T-helper 2 cell (primary cell): ENCODE measurements at regions not wholly inside any gene's neighbourhood (a gene's known extent, or its start where the extent isn't known, plus 50 kb on each side); places are given as distances from the start of the nearest gene placed in this dataset.

Experiments used
- DNase-seq, 5 experiments: peaks; one replicate each; pipeline versions ENCODE4 v3.0.0 to v3.0.0-alpha.2; 2012 to 2022

DNA sequence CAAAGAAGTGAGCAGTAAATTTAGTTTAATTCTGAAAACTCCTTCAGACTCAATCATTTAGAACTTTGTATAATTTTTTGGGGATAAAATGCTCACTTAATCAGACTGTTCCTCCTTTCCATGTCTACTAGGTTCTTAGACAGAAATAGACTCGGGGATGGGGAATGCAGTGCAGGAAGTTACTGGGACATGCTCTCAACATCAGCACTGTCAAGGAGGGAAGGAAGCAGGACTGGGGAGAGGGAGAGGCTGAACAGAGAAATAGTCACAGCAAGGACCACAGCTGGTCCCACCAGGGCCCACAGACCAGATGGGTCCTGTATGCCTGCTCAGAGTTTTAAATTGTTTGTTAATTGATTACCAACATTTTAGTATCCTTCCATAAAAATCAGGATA, 310.1 kb upstream of the MSX2 start:
- DNase-seq = no peak

DNA sequence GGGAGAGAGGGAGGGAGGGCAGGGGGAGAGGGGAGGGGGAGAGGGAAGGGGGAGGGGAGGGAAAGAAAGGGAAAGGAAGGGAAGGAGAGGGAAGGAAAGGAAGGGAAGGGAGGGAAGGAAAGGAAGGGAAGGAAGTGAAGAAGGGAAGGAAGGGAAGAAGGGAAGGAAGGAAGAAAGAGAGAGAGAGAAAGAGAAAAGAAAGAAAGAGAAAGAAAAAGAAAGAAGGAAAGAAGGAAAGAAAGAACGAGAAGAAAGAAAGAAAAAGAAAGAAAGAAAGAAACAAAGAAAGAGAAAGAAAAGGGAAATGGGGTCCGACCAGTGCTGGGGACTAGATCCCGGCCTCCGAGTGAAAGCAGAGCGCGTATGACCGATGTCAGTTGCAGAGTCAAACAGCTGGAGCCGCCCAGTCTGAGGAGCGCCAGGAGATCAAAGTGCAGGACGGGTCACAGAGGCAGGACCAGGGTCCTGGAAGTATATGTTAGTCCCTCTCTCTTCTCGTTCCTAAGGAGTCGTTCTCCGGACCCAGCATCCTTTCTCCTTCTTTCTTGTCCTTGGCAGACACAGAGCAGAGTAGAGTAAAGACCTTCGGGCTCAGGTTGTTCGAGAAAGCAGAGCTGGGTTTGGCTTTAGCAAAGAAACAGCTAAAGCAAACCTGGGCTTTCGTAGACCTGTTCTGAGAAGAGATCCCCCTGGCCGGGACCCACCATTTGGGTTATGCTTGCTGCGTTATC, 305.4 kb upstream of the MSX2 start:
- DNase-seq = peak in 1 of 5 experiments; percentile 5

DNA sequence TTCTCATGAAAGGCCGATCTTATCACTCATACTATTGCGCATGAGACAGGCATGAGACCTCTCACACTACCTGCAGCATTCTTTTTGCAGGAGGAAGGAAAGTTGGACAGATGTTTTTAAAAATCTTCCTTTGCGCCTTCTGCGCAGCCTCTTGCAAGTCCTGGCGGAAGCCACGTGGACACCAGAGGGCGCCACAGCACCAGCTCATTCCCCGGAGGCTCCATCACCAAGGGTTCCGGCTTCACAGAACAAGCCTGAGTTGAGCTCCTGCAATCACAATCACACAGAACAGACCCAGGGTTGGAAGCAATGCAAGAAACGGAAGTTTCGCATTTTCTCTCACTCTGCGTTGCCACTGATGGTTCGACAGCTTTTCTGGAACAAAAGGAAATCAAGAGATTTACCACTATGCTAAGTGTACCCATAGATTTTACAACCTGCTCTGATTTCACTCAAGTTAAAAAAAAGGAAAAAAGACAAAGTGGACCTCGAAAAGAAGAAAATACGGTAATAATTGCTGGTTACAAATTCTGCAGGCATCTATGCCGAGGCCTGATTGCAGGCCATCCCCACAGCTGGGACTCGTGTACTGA, 304.7 kb upstream of the MSX2 start:
- DNase-seq = peak; percentile 32 to 85 (median 75)

DNA sequence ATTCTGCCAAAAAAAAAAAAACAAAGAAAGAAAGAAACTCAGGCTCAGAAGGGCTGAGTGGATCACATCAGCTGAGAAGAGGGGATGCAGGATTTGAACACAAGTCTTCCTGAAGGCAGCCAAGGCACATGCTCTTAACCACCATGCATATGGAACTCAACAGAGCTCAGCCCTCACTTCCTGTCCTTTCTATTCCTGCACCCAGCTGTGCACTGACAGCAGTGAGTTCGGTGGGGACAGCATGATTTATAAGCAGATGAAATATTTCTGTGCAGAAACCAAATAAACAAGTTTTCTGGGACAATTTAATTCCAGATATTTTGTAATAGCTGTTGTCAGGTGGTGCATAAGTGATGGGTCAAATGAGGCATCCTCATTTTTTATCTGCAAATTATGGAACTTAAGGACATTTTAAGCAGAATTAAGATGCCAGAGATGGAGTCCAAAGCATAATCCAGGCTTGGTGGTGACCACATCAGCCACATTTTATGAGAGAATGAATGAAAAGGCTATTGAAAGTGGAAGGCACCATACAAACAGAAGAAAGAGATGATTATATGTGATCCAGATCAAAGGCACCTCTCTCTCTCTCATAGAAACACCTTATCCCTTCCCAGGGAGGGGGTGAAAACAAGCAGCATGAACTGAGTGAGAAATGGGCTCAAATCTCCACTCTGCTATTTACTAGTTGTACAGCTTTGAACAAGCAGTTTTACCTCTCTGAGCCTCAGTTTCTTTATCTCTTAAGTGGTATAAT, 303.6 kb upstream of the MSX2 start:
- DNase-seq = no peak

DNA sequence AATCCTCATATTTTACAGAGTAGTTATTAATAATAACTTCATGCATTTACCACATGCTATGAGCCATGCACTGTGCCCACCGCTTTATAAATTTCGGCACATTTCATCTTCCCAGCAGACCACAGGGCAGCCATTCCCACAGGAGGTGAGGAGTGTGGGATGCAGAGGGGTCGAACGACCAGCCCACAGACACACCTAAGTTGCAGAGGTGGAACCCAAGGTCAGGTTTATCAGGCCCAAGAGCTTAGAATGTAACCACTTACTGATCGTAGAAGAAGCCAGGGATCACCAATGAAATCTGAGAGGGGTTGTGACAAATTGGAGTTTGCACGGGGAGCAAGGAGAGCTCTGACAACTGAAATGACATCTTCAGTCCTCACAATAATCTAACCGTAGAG, 303.0 kb upstream of the MSX2 start:
- no peak for DNase-seq

DNA sequence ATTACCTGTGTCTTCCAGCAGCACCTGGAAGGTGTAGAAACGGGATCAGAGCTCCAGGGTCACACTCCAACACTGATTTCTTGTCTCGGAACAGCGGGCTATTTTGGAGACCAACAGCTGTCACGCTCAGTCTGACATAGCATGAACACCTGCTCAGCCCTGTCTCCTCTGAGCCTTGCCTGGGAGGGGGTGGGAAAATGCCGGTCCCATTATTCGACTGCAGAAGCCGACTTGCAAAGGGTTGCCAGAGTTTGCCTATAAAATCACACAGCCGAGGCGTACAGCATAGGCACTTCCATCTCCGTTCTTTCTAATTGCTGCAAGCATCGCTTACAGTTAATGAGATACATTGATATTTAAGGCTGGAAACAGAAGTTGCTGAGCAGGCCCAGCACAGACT, 300.8 kb upstream of the MSX2 start:
- DNase-seq = no peak

DNA sequence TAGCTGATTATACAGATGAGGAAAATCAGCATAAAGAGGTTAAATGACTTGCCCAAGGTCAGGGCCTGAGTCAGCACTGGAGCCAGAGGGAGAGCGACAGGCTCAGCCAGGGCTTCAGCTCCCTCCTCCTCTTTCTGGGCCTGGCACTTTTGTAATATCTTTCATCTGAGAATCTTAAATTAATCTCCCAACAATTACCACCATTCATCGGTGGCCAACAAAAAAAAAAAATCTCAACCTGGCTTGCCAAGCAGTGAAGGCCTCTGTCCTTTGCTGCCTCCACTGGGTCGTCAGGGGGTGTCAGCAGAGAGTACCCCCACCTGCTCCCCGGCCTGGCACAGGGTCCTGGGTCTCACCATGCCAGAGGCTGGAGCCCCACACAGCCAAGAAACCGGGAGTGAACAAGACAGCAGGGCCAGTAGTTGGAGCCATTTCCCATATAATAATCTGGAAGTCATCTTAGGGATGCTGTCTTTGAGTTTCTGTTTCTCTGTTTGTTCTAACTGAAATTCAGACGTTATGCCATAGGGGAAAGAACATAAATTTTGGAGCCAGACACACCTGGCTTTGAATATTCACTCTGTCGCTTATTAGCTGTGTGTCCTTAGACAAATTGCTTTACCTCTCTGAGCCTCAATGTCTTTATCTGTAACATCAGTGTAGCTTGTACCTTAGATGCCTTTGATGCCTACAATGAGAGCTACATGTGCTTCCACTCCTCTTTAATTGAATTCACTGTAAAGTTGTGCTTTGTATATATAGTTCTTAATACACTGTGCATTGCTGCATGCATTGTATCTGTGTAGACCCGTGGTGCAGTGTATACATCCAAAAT, 299.9 kb upstream of the MSX2 start:
- DNase-seq = no peak

DNA sequence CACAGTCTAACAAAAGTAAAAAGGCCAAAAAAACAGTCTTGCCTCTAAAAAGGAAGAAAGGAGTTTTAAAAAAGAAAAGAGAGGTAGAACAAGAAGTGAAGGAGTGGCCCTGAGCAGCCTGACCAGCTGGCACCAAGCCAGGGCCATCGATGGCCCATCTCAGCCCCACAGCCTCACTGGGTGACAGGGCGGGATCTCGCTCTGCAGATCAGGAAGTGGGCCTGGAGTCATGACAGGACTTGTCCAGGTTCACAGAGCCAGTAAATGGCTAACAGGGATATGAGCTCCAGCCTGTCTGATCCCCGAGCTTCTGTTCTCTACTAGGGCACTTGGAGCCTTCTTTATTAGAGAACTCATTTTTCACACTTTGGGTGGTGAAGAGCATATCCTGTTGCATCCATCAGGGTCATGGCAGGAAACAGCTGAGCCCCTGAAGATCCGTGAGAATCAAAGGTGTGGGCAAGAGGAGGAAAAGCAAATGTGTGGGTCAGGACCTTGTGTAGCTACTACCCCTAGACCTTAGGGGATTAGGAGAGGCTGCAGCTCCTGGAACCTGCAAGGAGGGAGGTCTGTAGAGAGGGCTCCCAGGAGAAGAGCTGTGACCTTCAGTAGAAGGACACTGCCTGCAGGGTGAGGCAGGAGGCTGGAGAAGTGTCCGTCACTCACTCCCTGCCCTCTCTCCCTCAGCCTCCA, 299.0 kb upstream of the MSX2 start:
- no peak for DNase-seq

DNA sequence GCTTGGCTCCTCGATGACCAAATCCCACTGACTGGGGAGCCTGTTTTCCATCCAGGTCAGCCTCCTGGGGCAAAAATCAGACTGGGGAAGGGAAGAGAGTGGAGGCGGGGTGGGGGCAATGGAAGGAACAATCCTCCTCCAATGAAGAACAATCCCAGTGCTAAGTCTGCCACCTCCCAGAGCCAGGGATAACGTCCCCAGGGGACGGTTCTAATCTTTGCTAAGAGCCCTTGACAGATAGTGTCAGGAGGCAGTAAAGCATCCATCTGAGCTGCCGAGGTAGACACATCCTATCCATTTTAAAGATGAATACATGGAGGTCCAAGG, 298.5 kb upstream of the MSX2 start:
- DNase-seq = no peak

DNA sequence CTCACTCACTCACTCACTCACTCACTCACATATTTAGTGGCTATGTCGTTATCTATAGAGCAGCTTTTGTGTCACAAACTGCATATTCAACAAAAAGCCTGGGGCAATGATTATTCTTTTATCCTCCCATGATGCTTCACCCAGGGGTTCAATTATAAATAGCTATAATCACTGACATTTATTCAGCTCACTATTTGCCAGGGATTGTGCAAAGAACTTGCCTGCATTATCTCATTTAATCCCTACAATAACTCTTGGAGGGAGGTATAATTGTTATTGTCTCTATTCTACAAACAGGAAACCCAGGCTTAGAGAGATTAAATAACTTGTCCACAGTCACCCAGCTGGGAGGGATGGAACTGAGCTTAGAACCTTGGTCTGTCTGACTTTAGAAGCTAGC, 298.0 kb upstream of the MSX2 start:
- no peak for DNase-seq

DNA sequence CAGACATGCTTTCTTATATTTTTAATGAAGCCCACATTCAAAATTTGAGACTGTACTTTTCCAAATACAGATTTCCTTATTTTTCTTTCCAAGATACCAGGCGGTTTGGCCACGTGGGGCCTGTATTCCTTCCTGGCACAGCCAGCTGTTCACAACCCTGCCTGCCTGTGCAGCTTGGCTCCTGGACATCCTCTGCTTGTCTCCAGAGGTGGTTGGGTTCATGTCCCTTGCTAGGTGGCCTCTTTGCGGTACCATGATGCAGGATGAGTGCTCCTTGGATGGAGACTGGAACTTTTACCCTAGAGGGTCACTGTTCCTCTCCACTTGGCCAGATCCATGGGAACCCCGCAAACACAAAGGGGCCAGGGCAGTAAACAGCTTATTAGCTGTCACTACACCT, 297.5 kb upstream of the MSX2 start:
- DNase-seq = no peak

DNA sequence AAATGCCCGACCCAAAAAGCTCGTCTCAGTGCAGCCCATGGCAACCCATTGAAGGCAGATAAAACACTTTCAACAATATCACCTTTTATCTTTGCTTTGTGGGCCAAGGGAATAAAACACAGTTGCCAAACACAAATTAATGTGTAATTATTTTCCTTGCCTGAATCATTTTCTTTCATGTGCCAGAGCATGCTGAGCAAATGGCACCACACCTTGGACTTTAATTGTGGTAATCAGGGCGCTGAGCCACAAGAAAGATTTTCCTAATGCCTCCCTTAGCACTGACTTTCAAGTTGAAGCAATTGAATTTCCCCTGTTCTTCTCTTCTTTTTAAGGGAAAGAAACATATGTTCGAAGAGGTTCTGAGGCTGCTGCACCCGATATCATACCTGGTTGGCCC, 297.1 kb upstream of the MSX2 start:
- no peak for DNase-seq

DNA sequence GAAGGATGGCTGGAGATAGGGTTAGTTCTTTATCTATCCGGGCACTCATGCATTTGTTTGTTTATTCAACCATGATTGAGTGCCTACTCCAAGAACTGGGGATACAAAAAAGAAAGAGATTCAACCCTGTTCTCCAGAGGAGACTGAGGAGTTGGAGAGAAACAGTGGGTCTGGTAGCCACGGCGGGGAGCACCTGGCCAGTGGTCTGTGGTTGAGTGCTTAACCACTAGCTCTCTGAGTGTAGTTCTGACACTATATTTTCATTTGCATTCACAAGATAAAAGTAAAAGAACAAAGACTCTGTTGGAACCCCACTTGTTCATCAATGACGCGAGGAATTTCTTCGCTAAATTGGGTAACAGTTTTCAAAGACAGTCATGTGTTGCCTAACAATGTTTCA, 295.5 kb upstream of the MSX2 start:
- no peak for DNase-seq

DNA sequence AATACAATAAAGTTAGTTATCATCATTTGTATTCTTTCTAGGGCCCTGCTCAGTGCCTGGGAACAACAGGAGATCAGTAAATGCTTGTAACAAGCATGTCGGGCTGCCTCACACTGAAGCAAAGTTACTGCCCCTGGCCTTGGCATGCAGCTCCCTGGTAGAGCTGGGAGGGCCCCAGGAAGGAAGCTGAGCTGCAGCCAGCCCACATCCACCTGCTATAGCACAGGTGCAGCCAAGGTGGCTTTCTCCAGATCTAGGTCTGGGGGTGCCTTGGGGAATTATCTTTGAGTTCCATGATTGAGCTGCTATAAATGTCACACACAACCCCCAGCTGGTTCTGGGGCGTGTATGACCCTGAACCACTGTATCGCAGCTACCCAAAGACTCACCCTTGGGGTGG, 293.4 kb upstream of the MSX2 start:
- no peak for DNase-seq

DNA sequence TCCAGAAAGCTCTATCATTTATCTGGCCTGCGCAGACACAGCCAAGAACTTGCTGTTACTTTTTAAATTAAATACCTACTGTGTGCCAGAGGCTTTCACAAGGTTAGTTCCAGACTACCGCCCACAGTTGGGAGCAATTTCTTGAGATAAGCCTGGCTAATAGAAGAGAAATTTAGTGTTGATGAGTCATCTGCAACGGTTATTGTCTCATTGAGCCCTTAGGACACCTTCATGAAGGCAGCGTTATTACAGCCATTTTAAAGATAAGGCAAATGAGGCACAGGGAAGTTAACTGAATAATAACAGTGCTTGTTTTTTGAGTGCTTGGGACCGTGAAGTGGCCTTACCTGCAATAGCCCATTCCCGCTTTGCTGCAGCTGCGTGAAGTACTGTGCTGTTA, 292.9 kb upstream of the MSX2 start:
- no peak for DNase-seq

DNA sequence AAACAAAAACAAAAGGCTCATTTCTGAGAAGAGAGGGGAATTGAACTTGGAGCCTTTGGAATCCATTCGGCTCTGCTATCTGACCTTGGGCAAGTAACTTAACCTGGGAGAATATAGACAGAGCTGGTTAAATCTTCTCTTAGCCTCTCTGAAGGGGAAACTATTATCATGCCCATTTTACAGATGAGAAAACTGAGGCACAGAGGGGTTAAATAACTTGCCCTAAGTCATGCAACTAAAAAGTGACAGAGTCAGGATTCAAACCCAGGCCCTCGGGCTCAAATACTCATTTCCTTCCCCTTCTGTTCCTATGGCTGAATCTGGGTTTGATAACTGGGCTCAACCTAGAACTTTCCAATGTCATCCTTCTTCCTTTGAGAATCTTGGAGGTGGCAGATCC, 291.3 kb upstream of the MSX2 start:
- DNase-seq = no peak

DNA sequence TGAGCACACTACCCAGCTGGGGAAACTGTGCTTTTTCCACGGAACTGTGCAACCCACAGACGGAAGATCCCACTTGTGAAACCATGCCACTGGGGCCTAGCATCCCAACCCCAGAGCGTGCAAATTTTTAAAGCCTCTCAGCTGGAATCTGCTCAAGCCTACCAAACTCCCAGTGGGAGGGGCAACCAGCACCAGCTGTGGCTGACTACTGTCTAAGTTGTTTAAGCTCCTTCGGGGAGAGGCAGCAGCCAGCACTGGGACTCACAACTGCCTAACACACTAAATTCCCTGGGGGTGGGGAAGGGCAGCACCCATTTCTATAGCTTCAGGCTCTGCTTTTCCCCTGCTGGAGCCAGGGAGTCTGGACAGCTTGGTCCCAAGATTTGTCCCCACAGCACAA, 287.6 kb upstream of the MSX2 start:
- DNase-seq = no peak

DNA sequence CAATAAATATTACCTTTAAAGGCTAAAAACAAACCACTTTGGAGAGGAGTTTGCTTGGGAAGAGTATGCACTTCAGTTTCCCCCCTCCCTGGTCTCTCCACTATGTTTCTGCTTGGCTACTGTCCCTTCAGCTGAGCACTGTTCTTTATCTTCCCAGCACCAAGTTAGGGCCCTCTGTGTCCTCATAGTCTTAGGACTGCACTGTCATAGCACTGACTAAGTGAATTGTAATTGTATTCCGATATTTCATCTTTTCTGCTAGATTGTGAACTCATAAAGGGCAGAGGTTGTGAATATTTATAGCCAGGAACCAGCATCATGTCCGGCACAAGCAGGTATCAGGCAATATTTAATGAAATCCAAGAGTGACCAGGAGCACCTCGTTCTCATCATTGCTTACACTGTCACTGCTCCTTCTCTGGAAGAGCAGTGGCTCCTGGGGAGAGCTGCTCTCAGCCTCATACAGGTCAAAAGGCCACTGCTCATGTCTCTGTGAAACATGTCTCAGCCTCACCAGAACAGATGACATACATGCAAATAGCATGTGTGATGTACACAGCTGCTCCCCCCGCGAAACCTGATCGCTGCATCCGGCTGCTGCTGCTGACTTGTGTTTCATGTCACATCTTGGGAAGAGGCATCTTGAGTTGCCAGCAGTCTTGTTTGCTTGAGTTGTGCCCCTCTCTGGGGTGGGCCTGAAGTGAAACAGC, 279.7 kb upstream of the MSX2 start:
- DNase-seq = no peak

DNA sequence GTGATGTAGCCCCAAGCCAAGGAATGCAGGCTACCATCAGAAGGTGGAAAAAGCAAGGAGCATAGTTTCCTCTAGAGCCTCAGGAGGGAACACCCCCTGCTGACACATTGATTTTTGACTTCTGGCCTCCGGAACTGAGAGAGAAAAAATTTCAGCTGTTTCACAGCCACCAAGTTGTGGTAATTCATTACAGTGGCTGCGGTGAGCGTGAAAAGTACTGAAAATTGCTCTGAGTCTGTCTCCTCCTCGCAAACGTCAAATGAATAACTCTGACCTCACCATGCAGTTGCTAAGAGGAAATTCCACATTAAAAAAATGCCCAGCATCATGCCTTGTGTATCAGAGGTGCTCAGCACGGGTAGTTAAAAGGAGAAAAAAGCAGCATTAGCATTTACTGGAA, 277.9 kb upstream of the MSX2 start:
- peak in 1 of 5 experiments; percentile 9 for DNase-seq

DNA sequence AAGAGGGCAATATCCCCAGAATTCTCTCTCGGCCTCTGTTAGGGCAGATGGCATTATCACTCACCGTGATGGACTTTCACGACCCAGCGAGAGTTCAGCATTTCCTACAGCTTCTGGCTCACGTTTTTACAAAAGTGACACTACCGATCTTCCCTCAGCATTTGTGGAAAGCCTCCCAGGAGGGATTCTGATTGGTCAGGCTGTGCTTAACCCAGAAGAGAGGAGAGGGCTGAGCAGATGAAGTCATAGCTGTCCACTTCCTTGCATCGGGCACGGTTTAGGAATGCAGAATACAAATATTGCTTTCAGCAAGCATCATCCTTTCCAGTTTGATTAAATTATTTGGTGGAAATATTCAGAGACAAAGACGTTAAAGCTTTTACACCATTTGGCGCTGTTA, 277.4 kb upstream of the MSX2 start:
- no peak for DNase-seq

DNA sequence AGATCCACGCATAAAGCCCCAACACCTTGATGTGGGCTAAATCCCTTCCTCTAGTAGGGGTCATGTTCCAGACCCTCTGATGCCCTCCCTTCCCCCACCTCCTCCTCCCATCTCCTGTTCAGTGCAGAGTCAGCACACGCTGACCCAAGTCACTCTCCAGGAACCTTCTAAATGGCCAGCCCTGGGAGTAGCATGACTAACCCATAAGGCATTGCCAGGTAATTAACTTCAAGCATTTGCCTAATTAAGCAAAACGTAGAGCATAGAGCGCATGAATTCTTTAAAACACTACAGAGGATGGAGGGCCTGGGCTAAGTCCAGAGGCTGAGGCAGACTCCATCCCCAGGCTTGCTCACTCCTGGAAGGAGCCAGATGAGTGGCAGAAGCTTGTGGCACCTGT, 276.3 kb upstream of the MSX2 start:
- no peak for DNase-seq

DNA sequence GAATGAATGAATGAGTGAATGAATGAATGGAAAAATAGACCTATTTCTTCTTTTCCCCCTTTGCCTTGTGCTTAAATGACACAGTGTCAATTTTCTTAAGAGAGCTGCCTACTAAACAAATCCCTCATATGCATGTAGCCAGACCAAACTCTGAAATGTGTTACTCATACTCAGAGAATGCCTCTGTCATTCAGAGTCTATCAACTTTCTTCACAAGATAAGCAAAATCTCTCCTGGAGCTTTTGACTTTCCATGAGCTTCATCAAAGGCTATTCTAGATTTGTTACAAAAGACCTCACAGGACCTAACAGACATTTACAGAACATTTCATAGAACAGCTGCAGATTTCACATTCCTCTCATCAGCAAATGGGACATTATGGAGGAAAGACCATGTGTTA, 275.7 kb upstream of the MSX2 start:
- no peak for DNase-seq
